Muscle layer of colon (tissue), 2 donors: ENCODE measurements at regions not wholly inside any gene's neighbourhood (a gene's known extent, or its start where the extent isn't known, plus 50 kb on each side); places are given as distances from the start of the nearest gene placed in this dataset.

ENCODE experiments used
- H3K27ac ChIP-seq: one replicate; pipeline ENCODE4 v1.7.0; 2013; ENCODE audit warnings: low read depth, mild to moderate bottlenecking, low read length, moderate library complexity
- H3K27me3 ChIP-seq, 2 donors: one replicate each; pipeline ENCODE4 v1.7.0; 2013; ENCODE audit warnings: low read length in 2 of 2, mild to moderate bottlenecking in 2 of 2; ENCODE audit not compliant: insufficient read depth in 2 of 2, control insufficient read depth in 1 of 2
- H3K36me3 ChIP-seq: one replicate; pipeline ENCODE4 v1.7.0; 2013; ENCODE audit warnings: mild to moderate bottlenecking, low read length; ENCODE audit not compliant: insufficient read depth
- H3K4me1 ChIP-seq: one replicate; pipeline ENCODE4 v1.7.0; 2013; ENCODE audit warnings: mild to moderate bottlenecking, low read length; ENCODE audit not compliant: insufficient read depth
- H3K4me3 ChIP-seq, 2 donors: one replicate each; pipeline ENCODE4 v1.7.0; 2013; ENCODE audit warnings: low read length in 2 of 2, low read depth in 1 of 2, mild to moderate bottlenecking in 1 of 2, moderate library complexity in 1 of 2
- H3K9ac ChIP-seq: one replicate; pipeline ENCODE4 v1.7.0; 2013; ENCODE audit warnings: low read length
- H3K9me3 ChIP-seq: one replicate; pipeline ENCODE4 v1.7.0; 2013; ENCODE audit warnings: mild to moderate bottlenecking, low read length
- donor health status: abdominal sarcoma.
- donor health status: Adenocarcinoma of cecum.

DNA sequence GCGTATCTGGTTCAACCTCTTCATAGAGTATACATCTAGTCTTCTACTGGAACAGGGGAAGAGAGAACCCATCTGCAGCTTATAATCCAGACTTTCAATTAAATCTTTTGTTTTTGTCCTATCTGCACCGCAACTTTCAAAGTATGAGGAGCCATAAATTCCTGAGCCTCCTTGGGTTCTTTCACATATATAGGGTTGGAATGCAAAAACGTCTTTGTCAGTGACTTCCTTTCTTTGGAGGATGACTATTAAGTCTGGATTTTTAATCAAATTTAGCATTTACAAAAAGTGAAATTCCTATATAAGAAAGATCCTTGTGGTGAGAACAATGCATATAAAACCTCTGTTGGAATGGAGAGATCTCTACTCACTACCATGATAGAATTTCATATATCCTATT, 370.8 kb downstream of the TMEM38B start:
- Histone ChIP-seq H3K27ac (no peak overlapping the region), H3K4me3 (no peak overlapping the region), H3K27me3 (no peaks in the 10 kb centered on the region), H3K9me3 (no peaks in the 10 kb centered on the region), H3K36me3 (no peaks in the 10 kb centered on the region), H3K4me1 (no peaks in the 10 kb centered on the region), H3K9ac (no peak overlapping the region)

DNA sequence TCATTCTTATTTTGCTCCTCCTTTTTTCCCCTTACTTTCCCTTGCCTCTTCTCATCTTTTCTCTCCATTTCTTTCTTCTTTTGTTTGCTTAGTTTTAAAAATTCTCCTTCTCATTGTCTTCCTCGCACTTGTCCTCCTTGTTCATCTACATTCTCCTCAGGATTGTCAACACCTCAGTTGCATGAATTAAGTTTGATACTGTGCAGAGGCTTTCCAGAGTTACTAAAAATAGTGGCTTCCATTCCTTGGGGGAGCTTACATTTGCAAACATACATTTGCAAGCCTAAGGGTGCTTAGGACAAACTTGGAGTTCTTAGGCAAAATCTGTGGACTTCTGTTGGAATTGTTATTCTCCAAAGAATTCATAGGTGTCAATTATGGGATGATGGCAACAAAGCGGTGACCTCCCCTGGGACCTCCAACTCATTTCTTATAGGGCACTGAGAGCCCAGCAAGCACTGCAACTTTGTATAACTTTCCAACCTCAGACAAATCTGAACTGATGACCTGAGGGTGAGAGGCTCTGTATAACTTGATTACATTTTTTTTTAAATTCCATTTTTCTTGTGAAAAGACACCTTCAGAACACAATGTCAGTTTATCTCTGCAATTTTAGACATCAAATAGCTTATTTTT, 371.4 kb downstream of the TMEM38B start:
- Histone ChIP-seq H3K9me3 (no peaks in the 10 kb centered on the region), H3K27me3 (no peaks in the 10 kb centered on the region), H3K27ac (no peak overlapping the region), H3K4me3 (no peak overlapping the region), H3K9ac (no peak overlapping the region), H3K4me1 (no peaks in the 10 kb centered on the region), H3K36me3 (no peaks in the 10 kb centered on the region)

DNA sequence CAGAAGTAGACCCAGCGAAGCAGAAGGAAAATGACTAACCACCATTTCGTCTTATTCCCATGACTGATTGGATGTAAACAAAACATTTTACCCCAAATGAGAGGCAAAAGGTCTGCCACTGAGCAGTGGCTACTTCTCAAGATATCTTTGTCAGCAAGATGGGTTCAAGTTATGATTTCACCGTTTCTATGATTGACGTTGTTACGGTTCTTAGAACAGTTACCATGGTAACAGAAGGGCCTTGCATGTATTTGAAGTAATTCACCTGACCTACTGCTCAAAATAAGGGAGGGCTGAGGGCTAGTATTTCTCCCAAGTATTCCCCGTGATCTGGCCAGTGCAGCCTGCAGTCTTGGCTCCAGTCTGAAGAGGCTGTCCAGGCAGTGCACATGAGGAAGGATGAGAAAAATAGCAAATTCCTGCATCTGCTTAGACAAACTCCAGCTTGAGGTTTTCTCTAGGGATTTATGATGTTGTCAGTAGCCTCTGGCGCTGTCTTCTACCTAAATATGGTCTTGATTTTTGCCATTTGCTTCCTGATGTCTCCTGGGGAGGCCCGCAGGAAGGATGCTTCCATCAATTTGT, 372.7 kb downstream of the TMEM38B start:
- no peaks in the 10 kb centered on the region for H3K9me3 ChIP-seq
- H3K27ac ChIP-seq, result no peak overlapping the region
- no peaks in the 10 kb centered on the region for H3K4me1 ChIP-seq
- H3K4me3 ChIP-seq, result no peak overlapping the region
- H3K27me3 ChIP-seq, result no peaks in the 10 kb centered on the region
- H3K9ac ChIP-seq, result no peak overlapping the region
- no peaks in the 10 kb centered on the region for H3K36me3 ChIP-seq

DNA sequence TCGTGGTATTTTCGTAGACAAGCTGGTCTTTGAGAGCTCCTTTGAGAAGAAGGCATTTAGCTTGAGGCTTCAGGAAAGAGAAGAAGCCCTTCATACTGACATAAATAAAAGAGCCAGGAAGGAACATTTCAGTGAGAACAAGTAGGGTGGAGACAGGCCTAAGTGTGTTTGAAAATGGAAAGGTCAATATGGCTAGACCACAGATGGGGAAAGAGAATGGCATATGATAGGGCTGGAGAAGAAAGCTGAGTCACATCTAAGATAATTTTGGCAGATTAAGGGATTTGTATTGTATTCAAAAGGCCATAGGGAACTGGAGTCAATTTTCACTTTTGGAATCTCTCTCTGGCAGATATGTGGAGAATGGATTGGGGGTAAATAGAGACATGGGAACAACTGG, 374.9 kb downstream of the TMEM38B start:
- Histone ChIP-seq H3K27me3 (no peaks in the 10 kb centered on the region), H3K4me1 (no peaks in the 10 kb centered on the region), H3K9me3 (no peaks in the 10 kb centered on the region), H3K36me3 (no peaks in the 10 kb centered on the region), H3K9ac (no peak overlapping the region), H3K27ac (no peak overlapping the region), H3K4me3 (no peak overlapping the region)

DNA sequence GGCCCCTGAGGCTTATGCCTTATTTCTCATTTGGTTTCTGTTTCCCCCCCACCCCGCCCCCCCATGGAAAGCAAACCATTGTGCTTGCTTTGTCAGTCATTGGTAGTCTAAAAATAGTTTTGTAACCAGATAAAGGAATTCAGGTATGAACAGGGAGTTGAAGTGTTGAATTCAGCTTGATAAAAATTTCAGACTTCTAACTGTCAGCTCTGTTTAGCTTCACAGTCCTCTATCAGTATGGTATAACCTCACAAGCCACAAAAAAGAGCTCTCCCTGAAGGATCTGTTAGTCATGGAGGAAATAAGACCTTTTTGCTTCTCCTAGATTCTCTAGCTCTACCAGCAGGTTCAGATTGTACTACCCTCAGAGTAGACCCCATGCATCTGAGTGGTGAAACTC, 378.1 kb downstream of the TMEM38B start:
- Histone ChIP-seq H3K9me3 (no peaks in the 10 kb centered on the region), H3K4me3 (no peak overlapping the region), H3K27ac (no peak overlapping the region), H3K36me3 (no peaks in the 10 kb centered on the region), H3K27me3 (no peaks in the 10 kb centered on the region), H3K9ac (no peak overlapping the region), H3K4me1 (no peaks in the 10 kb centered on the region)

GRCh38 chr9:106074006-106074405, 379.7 kb downstream of the TMEM38B start:
- Histone ChIP-seq H3K4me3 (no peak overlapping the region), H3K36me3 (no peaks in the 10 kb centered on the region), H3K4me1 (no peaks in the 10 kb centered on the region), H3K9ac (no peak overlapping the region), H3K27ac (no peak overlapping the region), H3K27me3 (no peaks in the 10 kb centered on the region), H3K9me3 (no peaks in the 10 kb centered on the region)

GRCh38 chr9:106075236-106075959, 381.1 kb downstream of the TMEM38B start:
- no peaks in the 10 kb centered on the region for H3K9me3 ChIP-seq
- no peaks in the 10 kb centered on the region for H3K36me3 ChIP-seq
- H3K9ac ChIP-seq, result no peak overlapping the region
- no peak overlapping the region for H3K4me3 ChIP-seq
- no peaks in the 10 kb centered on the region for H3K27me3 ChIP-seq
- H3K4me1 ChIP-seq, result no peaks in the 10 kb centered on the region
- no peak overlapping the region for H3K27ac ChIP-seq

GRCh38 chr9:106075960-106076327, 381.6 kb downstream of the TMEM38B start:
- no peak overlapping the region for H3K4me3 ChIP-seq
- H3K4me1 ChIP-seq, result no peaks in the 10 kb centered on the region
- no peaks in the 10 kb centered on the region for H3K9me3 ChIP-seq
- no peak overlapping the region for H3K9ac ChIP-seq
- H3K27ac ChIP-seq, result no peak overlapping the region
- no peaks in the 10 kb centered on the region for H3K36me3 ChIP-seq
- H3K27me3 ChIP-seq, result no peaks in the 10 kb centered on the region

- Histone ChIP-seq H3K9ac (no peak overlapping the region), H3K4me1 (no peaks in the 10 kb centered on the region), H3K9me3 (no peaks in the 10 kb centered on the region), H3K27me3 (no peaks in the 10 kb centered on the region), H3K36me3 (no peaks in the 10 kb centered on the region), H3K4me3 (no peak overlapping the region), H3K27ac (no peak overlapping the region)
Measured at GRCh38 chr9:106076711-106077110, 382.4 kb downstream of the TMEM38B start.

- Histone ChIP-seq H3K36me3 (no peaks in the 10 kb centered on the region), H3K4me3 (no peak overlapping the region), H3K9ac (no peak overlapping the region), H3K9me3 (no peaks in the 10 kb centered on the region), H3K27me3 (no peaks in the 10 kb centered on the region), H3K4me1 (no peaks in the 10 kb centered on the region), H3K27ac (no peak overlapping the region)
Measured at GRCh38 chr9:106077731-106078130, 383.4 kb downstream of the TMEM38B start.

- Histone ChIP-seq H3K27ac (no peak overlapping the region), H3K4me1 (no peaks in the 10 kb centered on the region), H3K9ac (no peak overlapping the region), H3K27me3 (no peaks in the 10 kb centered on the region), H3K4me3 (no peak overlapping the region), H3K36me3 (no peaks in the 10 kb centered on the region), H3K9me3 (no peaks in the 10 kb centered on the region)
Measured at GRCh38 chr9:106082621-106083020, 388.3 kb downstream of the TMEM38B start.

- H3K27ac ChIP-seq, result no peak overlapping the region
- H3K9ac ChIP-seq, result no peak overlapping the region
- H3K9me3 ChIP-seq, result no peaks in the 10 kb centered on the region
- no peaks in the 10 kb centered on the region for H3K4me1 ChIP-seq
- H3K4me3 ChIP-seq, result no peak overlapping the region
- no peaks in the 10 kb centered on the region for H3K36me3 ChIP-seq
- H3K27me3 ChIP-seq, result no peaks in the 10 kb centered on the region
Measured at GRCh38 chr9:106084702-106085101, 390.4 kb downstream of the TMEM38B start.
